NCI-H1436 treated with DMSO at 0.1 percent for 48 hours (cell line): ENCODE measurements at regions not wholly inside any gene's neighbourhood (a gene's known extent, or its start where the extent isn't known, plus 50 kb on each side); places are given as distances from the start of the nearest gene placed in this dataset.

ENCODE experiments used
- DNase-seq: peaks from one replicate; lab custom pipeline; 2025; lab: John Stamatoyannopoulos, UW

GRCh38 chr11:103624708-103625623, 411.5 kb upstream of the DDI1 start:
- no peak for DNase-seq

GRCh38 chr11:103625624-103625965, 410.8 kb upstream of the DDI1 start:
- DNase-seq = no peak

- DNase-seq = no peak
Measured at GRCh38 chr11:103628121-103628520, 408.3 kb upstream of the DDI1 start.

- DNase-seq = no peak
Measured at GRCh38 chr11:103631841-103632240, 404.6 kb upstream of the DDI1 start.

- DNase-seq = no peak
Measured at GRCh38 chr11:103633068-103633788, 403.2 kb upstream of the DDI1 start.

- DNase-seq = no peak
Measured at GRCh38 chr11:103633819-103634590, 402.4 kb upstream of the DDI1 start.

GRCh38 chr11:103636232-103636631, 400.2 kb upstream of the DDI1 start:
- DNase-seq = no peak

- no peak for DNase-seq
Measured at GRCh38 chr11:103637295-103637694, 399.1 kb upstream of the DDI1 start.

- no peak for DNase-seq
Measured at GRCh38 chr11:103637831-103638230, 398.6 kb upstream of the DDI1 start.

- no peak for DNase-seq
Measured at GRCh38 chr11:103644676-103645075, 391.8 kb upstream of the DDI1 start.

- no peak for DNase-seq
Measured at GRCh38 chr11:103648054-103648453, 388.4 kb upstream of the DDI1 start.

GRCh38 chr11:103648670-103649400, 387.6 kb upstream of the DDI1 start:
- DNase-seq = no peak

- no peak for DNase-seq
Measured at GRCh38 chr11:103649401-103649895, 387.0 kb upstream of the DDI1 start.

- no peak for DNase-seq
Measured at GRCh38 chr11:103650330-103650729, 386.1 kb upstream of the DDI1 start.

GRCh38 chr11:103651341-103651998, 385.0 kb upstream of the DDI1 start:
- no peak for DNase-seq

- DNase-seq = no peak
Measured at GRCh38 chr11:103652013-103652412, 384.4 kb upstream of the DDI1 start.

- no peak for DNase-seq
Measured at GRCh38 chr11:103656382-103656781, 380.1 kb upstream of the DDI1 start.

GRCh38 chr11:103659206-103659618, 377.2 kb upstream of the DDI1 start:
- DNase-seq = no peak

- no peak for DNase-seq
Measured at GRCh38 chr11:103659743-103660142, 376.7 kb upstream of the DDI1 start.

GRCh38 chr11:103661185-103661584, 375.3 kb upstream of the DDI1 start:
- DNase-seq = no peak

- DNase-seq = no peak
Measured at GRCh38 chr11:103661991-103662390, 374.4 kb upstream of the DDI1 start.
